HPDE6-E6E7 (cell line): ENCODE measurements at regions not wholly inside any gene's neighbourhood (a gene's known extent, or its start where the extent isn't known, plus 50 kb on each side); places are given as distances from the start of the nearest gene placed in this dataset.
"Not testable (repeated sequence)": the region's sequence is repeated elsewhere in the genome, so short reads cannot be mapped to it uniquely, and the experiment has no call there.

ENCODE experiments used
- DNase-seq: peaks from one replicate; pipeline ENCODE4 v3.0.0; 2011; ENCODE audit warnings: missing footprints; ENCODE audit errors: extremely low spot score

- no peak for DNase-seq
These were observed 50.2 kb upstream of the CPNE4 start for GRCh38 chr3:132084982-132085381.

- no peak for DNase-seq
These were observed 52.5 kb upstream of the CPNE4 start for GRCh38 chr3:132087356-132087755.

DNA sequence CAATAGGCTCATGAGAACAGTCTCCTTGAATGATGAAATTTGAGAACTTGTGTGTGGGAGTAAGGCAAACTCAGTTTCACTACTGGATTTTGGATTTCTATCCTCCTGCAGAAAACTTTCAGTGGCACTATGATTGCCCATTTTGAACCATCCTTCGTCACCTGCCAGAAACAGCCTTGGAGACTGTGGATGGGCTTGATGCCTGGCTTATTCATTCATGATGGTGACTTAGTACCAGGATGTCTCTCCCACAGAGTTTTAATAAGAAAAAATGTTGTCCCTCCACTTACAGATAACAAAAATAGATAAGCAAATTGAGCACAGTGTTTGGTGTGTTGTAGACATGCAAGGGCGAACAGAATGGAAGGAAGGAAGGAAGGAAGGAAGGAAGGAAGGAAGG, 53.5 kb upstream of the CPNE4 start:
- DNase-seq: no peak

DNA sequence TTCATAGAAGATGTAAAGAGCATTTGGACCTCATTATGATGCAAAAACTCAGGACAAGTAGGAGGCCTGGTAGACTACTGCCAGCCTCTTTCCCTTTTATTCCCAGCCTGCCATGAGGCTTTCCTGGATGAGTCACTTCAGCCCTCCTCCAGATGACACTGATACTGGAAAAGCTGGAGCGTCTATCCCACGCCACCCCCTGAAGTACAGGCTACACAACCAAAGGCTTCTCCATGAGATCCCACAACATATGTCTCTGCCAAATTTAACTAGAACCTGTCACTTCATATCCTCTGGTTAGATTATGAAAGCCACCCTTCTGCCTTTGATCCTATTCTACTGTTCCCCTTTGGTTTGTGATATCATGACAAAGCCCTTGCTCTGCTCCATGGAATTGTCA, 56.1 kb upstream of the CPNE4 start:
- no peak for DNase-seq

GRCh38 chr3:132116601-132117000, 81.8 kb upstream of the CPNE4 start:
- DNase-seq: no peak

DNA sequence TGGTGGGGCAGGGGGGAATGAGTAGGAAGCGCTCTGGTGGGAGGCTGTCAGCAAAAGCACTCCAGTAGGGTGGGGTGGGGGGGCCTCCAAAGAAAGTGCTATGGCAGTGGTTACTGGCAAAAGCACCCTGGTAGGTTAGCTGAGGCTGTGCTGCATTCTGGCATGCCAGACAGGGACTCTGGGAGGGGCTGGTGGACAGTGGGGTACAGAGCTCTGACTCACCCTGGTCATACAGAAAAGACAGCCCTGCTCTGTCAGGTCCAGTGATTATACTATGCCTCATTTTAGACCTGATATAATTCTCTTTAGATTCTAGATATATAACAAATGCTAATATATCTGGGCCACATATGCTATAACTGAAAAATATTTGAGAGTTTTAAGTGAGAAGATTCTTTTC, 82.8 kb upstream of the CPNE4 start:
- DNase-seq: peak; percentile 10

- no peak for DNase-seq
These were observed 84.7 kb upstream of the CPNE4 start for GRCh38 chr3:132119531-132119930.

DNA sequence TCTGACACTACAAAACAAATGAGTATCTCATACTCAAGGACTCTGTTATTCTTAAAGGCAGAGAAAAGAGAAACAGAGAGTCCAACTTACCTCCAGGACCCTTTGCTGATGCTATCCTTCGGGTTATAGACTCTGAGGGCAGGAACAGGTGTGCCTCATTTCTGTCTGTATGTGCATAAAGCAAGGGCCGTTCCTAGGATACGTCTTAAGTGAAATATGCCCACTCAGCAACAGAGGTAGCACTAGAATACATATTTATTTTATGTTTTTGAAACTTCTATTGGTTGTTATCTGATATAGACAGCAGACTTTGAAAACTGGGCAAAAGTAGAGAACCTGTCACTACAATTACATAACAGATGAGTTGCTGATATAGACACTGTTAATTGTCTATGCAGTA, 89.3 kb upstream of the CPNE4 start:
- no peak for DNase-seq

DNA sequence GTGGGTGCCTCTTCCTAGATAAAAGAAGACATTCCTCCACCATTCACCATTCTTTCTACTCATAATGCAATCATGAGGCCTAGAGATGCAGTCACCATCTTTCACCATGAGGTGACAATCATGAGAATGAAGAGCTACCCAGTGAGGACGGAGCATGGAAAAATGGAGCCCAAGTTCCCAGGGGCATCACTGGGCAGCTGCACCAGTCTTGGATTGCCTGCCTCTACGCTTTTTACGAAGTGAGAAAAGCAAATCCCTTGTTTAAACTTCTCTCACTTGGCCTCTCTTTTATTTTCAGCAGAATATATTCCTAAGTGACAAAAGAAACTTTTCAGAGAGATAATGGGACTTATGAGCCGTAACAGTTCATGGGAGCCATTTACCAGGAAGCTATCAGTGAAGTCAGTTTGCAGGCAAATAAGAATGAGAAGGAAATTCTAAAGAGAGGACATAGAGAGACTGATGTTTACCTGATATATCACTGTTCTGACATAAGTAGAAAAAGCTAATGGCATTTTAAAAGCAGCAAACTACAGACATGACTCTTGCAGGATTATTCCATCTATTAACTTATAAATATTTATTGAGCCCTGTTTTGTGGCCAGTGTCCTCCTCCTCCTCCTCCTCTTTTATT, 90.0 kb upstream of the CPNE4 start:
- DNase-seq: no peak

GRCh38 chr3:132134611-132135010, 99.8 kb upstream of the CPNE4 start:
- peak; percentile 28 for DNase-seq

DNA sequence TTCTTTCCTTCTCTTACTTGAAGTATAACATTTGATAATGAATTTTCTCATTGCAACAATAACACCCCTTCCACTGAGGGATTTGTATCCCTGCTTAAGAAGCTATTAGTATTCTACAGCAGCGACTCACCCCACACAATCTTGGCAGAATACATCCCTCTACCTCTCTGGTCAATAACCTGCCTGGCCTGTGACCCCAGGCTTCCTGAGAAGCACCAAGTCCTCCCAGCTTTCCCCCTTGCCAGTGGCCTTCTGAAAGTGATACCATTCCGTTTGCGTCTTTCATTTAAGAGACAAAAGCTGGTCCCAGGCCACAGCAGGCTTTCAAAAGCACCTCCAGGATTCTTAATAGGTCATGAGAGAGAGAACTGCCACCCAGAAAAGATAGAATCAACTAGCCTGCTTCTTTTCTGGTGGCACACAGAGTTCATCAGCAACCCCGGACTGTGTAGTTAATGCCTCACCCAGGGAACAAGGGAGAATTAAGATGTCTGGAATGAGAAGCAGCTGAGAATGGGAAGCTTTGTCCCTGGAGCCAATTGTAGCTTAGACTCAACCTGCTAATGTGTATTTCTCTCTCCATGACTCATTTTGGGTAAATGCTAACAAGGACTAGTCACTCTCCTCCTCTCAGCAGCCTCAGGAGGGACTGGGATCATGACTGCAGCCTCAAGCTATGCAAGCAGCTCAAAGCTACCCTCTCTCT, 101.0 kb upstream of the CPNE4 start:
- peak; percentile 93 for DNase-seq

DNA sequence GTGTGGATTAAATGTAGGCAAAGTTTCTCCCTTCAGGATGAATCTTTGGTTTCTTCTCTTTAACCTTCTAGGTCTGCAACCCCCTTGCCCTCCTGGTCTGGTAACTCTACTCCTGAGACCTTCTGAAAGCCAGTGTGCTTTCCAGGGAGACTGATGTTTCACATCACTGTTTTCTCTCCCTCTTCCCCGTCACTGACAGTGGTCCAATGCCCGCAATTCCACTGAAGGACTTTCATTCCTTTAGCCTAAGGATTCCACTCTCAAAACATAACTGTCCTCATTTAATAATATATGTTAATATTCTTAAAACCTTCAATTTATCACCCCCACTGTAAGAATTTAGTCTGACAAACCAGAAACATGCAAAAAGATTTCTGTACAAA, 101.5 kb upstream of the CPNE4 start:
- DNase-seq: no peak

GRCh38 chr3:132136902-132137301, 102.1 kb upstream of the CPNE4 start:
- DNase-seq: not testable (repeated sequence)

DNA sequence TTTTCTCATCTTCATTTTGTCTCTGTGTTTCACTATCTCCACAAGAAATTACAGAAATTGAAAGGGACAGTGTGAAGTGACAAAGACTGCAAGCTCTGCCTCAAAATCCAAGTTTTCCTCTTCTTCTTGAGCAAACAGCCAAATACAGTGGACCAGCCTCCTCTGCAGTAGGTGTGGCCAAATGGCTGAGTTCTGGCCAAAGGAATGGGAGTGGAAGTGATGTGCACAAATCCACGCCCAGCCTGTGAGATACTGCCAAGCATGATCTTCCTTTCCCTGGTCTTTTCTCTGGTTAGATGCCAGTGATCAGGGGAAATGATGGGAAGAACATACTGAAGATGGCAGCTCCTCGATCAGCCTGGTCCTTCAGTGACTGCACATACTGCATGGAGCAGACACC, 111.0 kb upstream of the CPNE4 start:
- no peak for DNase-seq

- no peak for DNase-seq
These were observed 119.8 kb upstream of the CPNE4 start for GRCh38 chr3:132154619-132155018.

GRCh38 chr3:132159145-132159544, 124.3 kb upstream of the CPNE4 start:
- no peak for DNase-seq

DNA sequence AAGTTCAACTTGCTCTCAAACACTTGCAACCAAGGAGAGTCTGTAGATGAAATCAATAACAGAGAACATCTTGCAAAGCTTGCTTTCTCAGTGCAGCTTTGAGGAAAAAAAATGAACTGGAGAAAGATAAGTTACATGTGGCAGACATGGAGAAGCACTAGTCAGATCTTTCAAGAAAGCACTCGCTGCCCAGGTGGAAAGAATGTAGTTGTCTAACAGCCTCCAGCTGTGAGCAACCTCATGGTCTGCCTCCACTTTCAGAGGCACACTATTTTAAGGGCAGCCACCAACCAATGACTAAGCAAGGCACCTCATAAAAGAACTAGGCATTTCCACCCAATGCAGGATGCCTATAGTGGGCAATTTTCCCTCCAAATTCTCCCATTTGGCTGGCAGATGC, 125.4 kb upstream of the CPNE4 start:
- DNase-seq: no peak

GRCh38 chr3:132161608-132162007, 126.8 kb upstream of the CPNE4 start:
- no peak for DNase-seq

DNA sequence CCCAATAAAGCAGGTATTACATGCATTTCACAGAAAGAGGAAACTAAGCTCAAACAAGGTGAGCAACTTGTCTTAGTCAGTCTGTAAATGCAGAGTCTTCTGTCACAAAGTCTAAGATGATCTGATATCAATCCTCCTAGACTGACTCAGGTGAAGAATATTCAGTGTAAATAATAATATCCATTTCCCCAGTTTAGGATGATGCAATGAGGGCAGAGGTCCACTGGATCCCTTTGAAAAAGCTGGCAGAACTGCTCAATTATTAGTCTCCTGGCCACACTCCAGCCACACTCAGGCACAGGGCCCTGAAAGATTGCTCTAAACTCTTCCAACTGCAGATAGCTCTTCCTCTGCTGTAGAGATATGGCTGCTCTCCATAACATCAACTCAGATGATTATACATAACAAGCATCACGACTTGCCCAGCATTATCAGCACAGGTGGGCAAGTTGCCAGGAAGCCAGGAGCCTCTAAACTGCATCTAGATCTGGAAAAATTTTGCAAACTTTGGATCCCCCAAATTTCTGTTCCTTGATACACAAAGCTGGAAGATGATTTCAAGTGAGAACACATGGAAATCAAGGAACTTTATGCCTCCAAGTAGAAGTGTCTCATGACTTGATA, 129.8 kb upstream of the CPNE4 start:
- peak; percentile 20 for DNase-seq

GRCh38 chr3:132167870-132168269, 133.1 kb upstream of the CPNE4 start:
- no peak for DNase-seq

GRCh38 chr3:132174500-132174899, 139.7 kb upstream of the CPNE4 start:
- DNase-seq: no peak

GRCh38 chr3:132180337-132180791, 136.8 kb upstream of the ACP3 start:
- DNase-seq: peak; percentile 49

- DNase-seq: no peak
These were observed 133.4 kb upstream of the ACP3 start for GRCh38 chr3:132183811-132184210.
